ENCODE measurements at regions not wholly inside any gene's neighbourhood (a gene's known extent, or its start where the extent isn't known, plus 50 kb on each side); places are given as distances from the start of the nearest gene placed in this dataset.

DNA sequence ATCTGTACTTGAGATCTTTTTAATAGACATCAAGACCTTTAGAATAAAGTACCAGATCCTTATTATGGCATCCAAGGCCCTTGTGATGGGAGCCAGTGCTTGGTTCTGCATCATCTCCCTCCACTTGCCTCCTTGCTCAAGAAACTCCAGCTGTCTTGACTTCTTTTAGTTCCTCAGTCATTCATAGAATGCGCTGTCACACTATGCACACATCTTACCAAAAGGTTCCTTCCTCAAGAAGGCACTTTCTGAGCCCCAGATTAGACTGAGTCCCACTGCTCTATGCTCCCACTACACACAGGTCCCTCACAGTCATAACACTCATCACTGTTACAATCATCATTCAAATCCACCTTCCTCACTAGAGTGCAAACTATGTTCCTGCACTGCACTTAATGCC is 57.8 kb upstream of the ITM2B start:
- no peak for TF ChIP-seq POLR2A (IDR thresholded peaks at IDR 0.05; ENCODE audit: low read length)
- no peak for TF ChIP-seq GATA1 (IDR thresholded peaks at IDR 0.05; ENCODE audit: low read depth, low read length)

Measured in erythroblast (primary cell).